Left ventricle myocardium superior (tissue), 1 donor: ENCODE measurements at regions not wholly inside any gene's neighbourhood (a gene's known extent, or its start where the extent isn't known, plus 50 kb on each side); places are given as distances from the start of the nearest gene placed in this dataset.

Experiments used
- ATAC-seq: fragments of 200-7000 bp; cut with Tn5 transposase; one replicate; pipeline ENCODE4 v1.9.1; 2020; ENCODE audit warnings: mild to moderate bottlenecking, moderate library complexity
- DNase-seq: peaks from one replicate; pipeline ENCODE4 v3.0.0-alpha.2; 2020
- intact Hi-C: fragments of 100-400 bp; cut with micrococcal nuclease; formaldehyde crosslinking; loops from one replicate; pipeline ENCODE4 v1.11.0; 2022
- donor health status: DM: no; HTN: yes; CAD: no; lungs with severe emphysema.

GRCh38 chr4:36872679-36873078 lies 371.9 kb upstream of the NWD2 start:
- no peak for DNase-seq
- intact Hi-C loops: no loop called here
- ATAC-seq: no peak

DNA sequence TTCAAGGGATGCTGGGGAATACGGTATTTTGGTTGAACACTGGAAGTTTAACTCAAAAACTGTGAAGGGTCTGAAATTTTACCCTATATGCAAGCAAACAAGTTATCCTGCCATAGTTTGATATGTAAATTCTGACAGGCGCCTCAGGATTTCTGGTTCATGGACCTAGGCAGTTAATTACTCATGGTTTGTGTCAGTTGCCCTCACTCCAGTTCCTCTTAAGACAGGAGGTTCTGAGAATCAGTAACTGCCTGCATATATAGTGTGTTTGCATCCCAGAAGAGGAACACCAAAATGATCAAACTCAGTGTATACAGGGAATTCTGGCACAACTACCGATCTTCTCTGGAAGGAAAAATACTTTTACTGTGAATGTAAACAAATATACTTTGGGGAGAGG lies 360.4 kb upstream of the NWD2 start:
- intact Hi-C loops: no loop called here
- no peak for ATAC-seq
- DNase-seq: no peak

- DNase-seq (no peak), ATAC-seq (no peak)
- intact Hi-C loops: no loop called here
Observed at GRCh38 chr4:36891971-36892370, 352.6 kb upstream of the NWD2 start.

- no peak for DNase-seq
- ATAC-seq: no peak
- intact Hi-C loops: no loop called here
Observed at GRCh38 chr4:36900446-36900987, 344.0 kb upstream of the NWD2 start.

GRCh38 chr4:36904823-36905222 lies 339.7 kb upstream of the NWD2 start:
- ATAC-seq: no peak
- intact Hi-C loops: no loop called here
- no peak for DNase-seq

DNA sequence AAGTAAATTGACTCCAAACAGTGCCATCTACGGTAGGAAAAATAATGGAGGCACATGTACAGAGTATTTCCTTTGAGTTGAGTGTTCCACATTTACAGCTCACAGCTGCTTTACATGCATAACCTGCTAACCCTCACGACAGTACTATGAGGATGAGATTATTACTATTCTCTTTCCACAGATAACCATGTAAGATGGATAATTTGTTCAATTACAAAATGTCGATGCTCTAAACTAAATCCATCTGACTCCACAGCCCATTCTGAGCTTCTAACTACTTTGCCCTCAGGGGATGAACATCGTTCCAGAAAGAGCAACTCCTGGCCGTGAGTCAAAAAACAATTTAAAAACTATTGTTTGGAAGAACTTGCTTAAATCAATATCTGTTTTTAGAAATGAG lies 330.4 kb upstream of the NWD2 start:
- intact Hi-C loops: no loop called here
- DNase-seq (no peak), ATAC-seq (no peak)

GRCh38 chr4:36915717-36916116 lies 328.8 kb upstream of the NWD2 start:
- DNase-seq (no peak), ATAC-seq (no peak)
- intact Hi-C loops: no loop called here

- no peak for DNase-seq
- ATAC-seq: no peak
- intact Hi-C loops: no loop called here
Observed at GRCh38 chr4:36917413-36917812, 327.1 kb upstream of the NWD2 start.

GRCh38 chr4:36919721-36920120 lies 324.8 kb upstream of the NWD2 start:
- intact Hi-C loops: no loop called here
- no peak for DNase-seq
- ATAC-seq: no peak

DNA sequence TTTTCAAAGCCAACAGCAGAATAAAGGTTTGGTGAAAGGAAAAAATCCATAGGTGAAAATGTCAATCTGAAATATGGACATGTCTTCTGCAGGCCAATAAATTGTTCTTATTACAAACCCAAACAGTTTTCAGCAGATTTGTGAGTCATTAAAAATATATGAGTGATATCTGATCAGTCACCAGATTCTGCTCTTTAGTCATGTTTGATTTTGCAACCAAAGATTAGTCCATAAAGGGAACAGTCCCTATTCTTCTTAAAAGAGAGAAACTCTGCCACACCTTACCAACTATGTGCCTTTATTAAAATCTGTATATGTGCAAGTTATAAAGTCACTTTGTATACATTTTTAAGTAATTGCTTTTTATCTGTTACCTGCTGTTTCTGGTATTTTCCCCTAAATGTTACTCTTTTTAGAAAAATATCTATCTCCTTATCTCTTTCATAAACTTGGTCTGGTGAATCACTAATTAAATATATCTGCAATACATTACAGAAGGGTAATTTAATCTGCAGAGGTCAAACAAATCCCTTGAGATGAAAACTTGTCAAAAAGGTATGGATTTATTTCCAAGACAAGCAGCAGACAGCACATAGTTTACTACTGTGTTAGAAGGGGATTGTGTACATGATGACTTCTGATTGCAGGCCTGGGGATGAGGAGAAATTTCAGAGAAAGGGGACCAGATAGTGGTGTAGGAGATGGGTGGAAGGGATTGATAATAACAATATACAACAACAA lies 322.9 kb upstream of the NWD2 start:
- intact Hi-C loops: no loop called here
- ATAC-seq (no peak), DNase-seq (no peak)

- ATAC-seq: no peak
- intact Hi-C loops: no loop called here
- DNase-seq: no peak
Observed at GRCh38 chr4:36930562-36931111, 313.9 kb upstream of the NWD2 start.

GRCh38 chr4:36944232-36944631 lies 300.3 kb upstream of the NWD2 start:
- DNase-seq (no peak), ATAC-seq (no peak)
- intact Hi-C loops: no loop called here

- DNase-seq (no peak), ATAC-seq (no peak)
- intact Hi-C loops: no loop called here
Observed at GRCh38 chr4:36961420-36961819, 283.1 kb upstream of the NWD2 start.

DNA sequence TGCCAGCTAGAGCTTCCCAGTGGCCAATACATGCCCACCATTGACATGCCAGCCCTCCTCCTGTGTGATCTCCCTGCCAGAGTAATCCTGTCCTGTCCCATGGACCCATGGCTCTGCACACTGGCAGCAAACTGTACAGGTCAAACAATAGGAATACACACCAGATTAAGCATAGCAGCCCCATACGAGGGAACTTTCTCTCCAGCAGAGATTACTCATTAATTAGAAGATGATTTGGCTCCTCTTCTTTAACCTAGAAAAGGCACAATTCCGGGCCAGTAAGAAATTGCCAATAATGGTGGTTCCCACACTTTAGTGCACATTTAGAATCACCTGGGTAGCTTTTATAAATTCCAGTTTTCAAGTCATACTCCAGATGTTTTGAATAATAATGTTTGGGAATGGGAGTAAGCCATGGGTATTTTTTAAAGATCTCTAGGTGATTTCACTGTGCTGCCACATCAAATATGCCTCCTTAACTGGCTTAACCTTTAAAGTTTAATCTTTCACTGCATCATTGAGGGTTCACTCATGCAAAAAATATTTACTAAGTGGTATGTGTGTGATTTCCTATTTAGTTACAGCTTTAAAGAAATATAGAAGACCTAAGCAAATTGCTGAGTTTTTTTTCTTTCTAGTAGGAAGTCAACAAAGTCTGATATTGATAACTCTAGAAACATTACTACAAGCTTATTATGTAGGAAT lies 277.6 kb upstream of the NWD2 start:
- ATAC-seq (no peak), DNase-seq (no peak)
- intact Hi-C loops: no loop called here

DNA sequence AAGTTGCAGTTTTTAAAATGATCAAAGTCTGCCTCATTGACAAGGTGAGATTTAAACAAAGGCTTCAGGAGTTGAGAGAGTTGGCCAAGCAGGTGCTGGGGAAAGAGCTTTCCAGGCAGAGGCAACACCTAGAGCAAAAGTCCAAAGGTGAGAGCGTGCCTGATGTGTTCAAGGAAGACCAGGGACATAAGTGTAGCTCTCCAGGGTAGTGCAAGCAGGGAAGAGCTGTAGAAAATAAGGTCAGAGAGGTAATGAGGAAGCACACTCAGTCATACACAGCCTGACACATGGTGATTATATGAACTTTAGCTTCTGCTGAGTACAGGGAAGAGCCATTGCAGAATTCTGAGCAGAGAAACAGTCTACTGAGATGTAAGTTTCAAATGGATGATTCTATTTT lies 265.0 kb upstream of the NWD2 start:
- DNase-seq: no peak
- no peak for ATAC-seq
- intact Hi-C loops: no loop called here

DNA sequence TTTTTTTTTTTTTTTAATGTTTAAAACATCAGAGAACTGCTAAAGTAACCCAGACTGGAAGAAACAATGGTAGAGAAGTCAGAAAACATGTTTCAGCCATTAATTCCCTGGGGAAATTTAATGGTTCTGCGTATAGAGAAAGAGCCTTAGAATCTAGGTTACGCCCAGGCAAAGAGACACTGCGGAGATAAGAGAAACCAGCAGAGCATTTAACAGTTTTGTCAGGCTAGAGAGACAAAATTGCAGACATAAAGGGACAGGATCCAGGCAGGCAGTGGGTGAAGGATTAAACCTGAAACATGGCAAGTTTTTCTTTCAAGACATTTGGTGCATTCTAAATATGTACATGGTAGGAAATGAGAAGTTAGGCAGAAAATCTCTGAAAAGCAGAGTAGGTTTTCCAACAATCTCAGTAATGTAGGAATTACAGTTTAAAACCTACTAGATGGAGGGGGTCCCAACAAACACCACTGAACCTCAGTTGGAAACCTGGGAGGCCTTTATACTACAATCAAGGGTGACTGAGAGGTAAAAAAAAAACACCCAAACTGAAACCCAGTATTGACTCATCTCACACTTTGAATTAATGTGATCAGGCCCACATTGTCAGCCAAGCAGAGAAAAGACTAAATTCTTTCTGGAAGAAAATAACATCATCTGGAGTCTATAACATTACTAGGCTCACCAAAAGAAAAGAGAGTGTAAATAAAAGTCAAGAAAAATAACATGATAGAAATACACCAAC lies 254.2 kb upstream of the NWD2 start:
- DNase-seq (no peak), ATAC-seq (no peak)
- intact Hi-C loops: no loop called here

GRCh38 chr4:36997727-36998126 lies 246.8 kb upstream of the NWD2 start:
- ATAC-seq (no peak), DNase-seq (no peak)
- intact Hi-C loops: no loop called here

- ATAC-seq: no peak
- intact Hi-C loops: no loop called here
- DNase-seq: no peak
Observed at GRCh38 chr4:37000281-37000680, 244.3 kb upstream of the NWD2 start.

- DNase-seq (no peak), ATAC-seq (no peak)
- intact Hi-C loops: no loop called here
Observed at GRCh38 chr4:37001688-37002436, 242.7 kb upstream of the NWD2 start.
